Chondrocyte (in vitro differentiated cells): ENCODE measurements at regions not wholly inside any gene's neighbourhood (a gene's known extent, or its start where the extent isn't known, plus 50 kb on each side); places are given as distances from the start of the nearest gene placed in this dataset.

Source experiments
- DNase-seq: peaks from one replicate; pipeline ENCODE4 v3.0.0; 2021; ENCODE audit warnings: mixed read lengths, low spot score
- H3K27ac Mint-ChIP-seq: one replicate; pipeline ENCODE4 v1.8.0; 2021; ENCODE audit warnings: mild to moderate bottlenecking, moderate library complexity, mixed read lengths; ENCODE audit not compliant: unreplicated experiment
- H3K27me3 Mint-ChIP-seq: 2 replicates; pipeline ENCODE4 v1.8.0; 2021; ENCODE audit warnings: low read depth, mixed read lengths
- H3K36me3 Mint-ChIP-seq: 2 replicates; pipeline ENCODE4 v1.8.0; 2021; ENCODE audit warnings: low read depth, mixed read lengths
- H3K4me1 Mint-ChIP-seq: 2 replicates; pipeline ENCODE4 v1.8.0; 2021; ENCODE audit warnings: low read depth, mild to moderate bottlenecking, mixed read lengths
- H3K4me3 Mint-ChIP-seq: one replicate; pipeline ENCODE4 v1.8.0; 2021; ENCODE audit warnings: mild to moderate bottlenecking, moderate library complexity, mixed read lengths; ENCODE audit not compliant: unreplicated experiment
- H3K9me3 Mint-ChIP-seq: 2 replicates; pipeline ENCODE4 v1.8.0; 2021; ENCODE audit warnings: low read depth, mixed read lengths
- CTCF ChIP-seq: fragments of 200-600 bp; sonication (generic); IDR thresholded peaks from 2 replicates; pipeline ENCODE4 v1.5.0; 2021; ENCODE audit warnings: antibody characterized with exemption, mild to moderate bottlenecking, moderate library complexity

GRCh38 chr14:101286271-101287018, 274.9 kb upstream of the DIO3 start:
- no peak for DNase-seq
- Mint-ChIP-seq H3K9me3 (no peaks in the 10 kb centered on the region), H3K27ac (no peak overlapping the region), H3K36me3 (no peaks in the 10 kb centered on the region), H3K4me3 (no peak overlapping the region), H3K27me3 (peaks cover 65% of the 10 kb centered on the region), H3K4me1 (no peaks in the 10 kb centered on the region)
- TF ChIP-seq CTCF, result no peak

GRCh38 chr14:101288436-101289229, 272.7 kb upstream of the DIO3 start:
- no peak for TF ChIP-seq CTCF
- no peak overlapping the region for H3K27ac Mint-ChIP-seq
- no peaks in the 10 kb centered on the region for H3K9me3 Mint-ChIP-seq
- H3K4me1 Mint-ChIP-seq, result no peaks in the 10 kb centered on the region
- no peak for DNase-seq
- peaks cover 64% of the 10 kb centered on the region for H3K27me3 Mint-ChIP-seq
- H3K4me3 Mint-ChIP-seq, result no peak overlapping the region
- no peaks in the 10 kb centered on the region for H3K36me3 Mint-ChIP-seq

- DNase-seq, result no peak
- Mint-ChIP-seq H3K36me3 (no peaks in the 10 kb centered on the region), H3K9me3 (no peaks in the 10 kb centered on the region), H3K4me1 (no peaks in the 10 kb centered on the region), H3K27ac (no peak overlapping the region), H3K27me3 (peaks cover 58% of the 10 kb centered on the region), H3K4me3 (no peak overlapping the region)
- no peak for TF ChIP-seq CTCF
Observed at GRCh38 chr14:101289230-101289690, 272.0 kb upstream of the DIO3 start.

GRCh38 chr14:101289911-101290310, 271.4 kb upstream of the DIO3 start:
- H3K27ac Mint-ChIP-seq, result no peak overlapping the region
- no peaks in the 10 kb centered on the region for H3K36me3 Mint-ChIP-seq
- no peak for DNase-seq
- TF ChIP-seq CTCF, result no peak
- peaks cover 52% of the 10 kb centered on the region for H3K27me3 Mint-ChIP-seq
- H3K9me3 Mint-ChIP-seq, result no peaks in the 10 kb centered on the region
- no peak overlapping the region for H3K4me3 Mint-ChIP-seq
- no peaks in the 10 kb centered on the region for H3K4me1 Mint-ChIP-seq

- no peak overlapping the region for H3K27ac Mint-ChIP-seq
- no peaks in the 10 kb centered on the region for H3K9me3 Mint-ChIP-seq
- no peaks in the 10 kb centered on the region for H3K36me3 Mint-ChIP-seq
- no peaks in the 10 kb centered on the region for H3K4me1 Mint-ChIP-seq
- DNase-seq, result no peak
- peaks cover 46% of the 10 kb centered on the region for H3K27me3 Mint-ChIP-seq
- no peak overlapping the region for H3K4me3 Mint-ChIP-seq
- TF ChIP-seq CTCF, result no peak
Observed at GRCh38 chr14:101290611-101291010, 270.7 kb upstream of the DIO3 start.
